ENCODE measurements at regions not wholly inside any gene's neighbourhood (a gene's known extent, or its start where the extent isn't known, plus 50 kb on each side); places are given as distances from the start of the nearest gene placed in this dataset.

GRCh38 chr18:53753601-53754000, 470.9 kb downstream of the MBD2 start:
- no peak for TF ChIP-seq CTCF (IDR thresholded peaks at IDR 0.05)
- no peak for TF ChIP-seq POLR2A (IDR thresholded peaks at IDR 0.05)
